Activated T-cell treated with anti-CD3 and anti-CD28 coated beads, Interleukin-2, amount 50 U/mL, for 1 hour (primary cell): ENCODE measurements at regions not wholly inside any gene's neighbourhood (a gene's known extent, or its start where the extent isn't known, plus 50 kb on each side); places are given as distances from the start of the nearest gene placed in this dataset.

ENCODE experiments used
- DNase-seq: peaks from one replicate; pipeline ENCODE4 v3.0.0-alpha.2; 2020

DNA sequence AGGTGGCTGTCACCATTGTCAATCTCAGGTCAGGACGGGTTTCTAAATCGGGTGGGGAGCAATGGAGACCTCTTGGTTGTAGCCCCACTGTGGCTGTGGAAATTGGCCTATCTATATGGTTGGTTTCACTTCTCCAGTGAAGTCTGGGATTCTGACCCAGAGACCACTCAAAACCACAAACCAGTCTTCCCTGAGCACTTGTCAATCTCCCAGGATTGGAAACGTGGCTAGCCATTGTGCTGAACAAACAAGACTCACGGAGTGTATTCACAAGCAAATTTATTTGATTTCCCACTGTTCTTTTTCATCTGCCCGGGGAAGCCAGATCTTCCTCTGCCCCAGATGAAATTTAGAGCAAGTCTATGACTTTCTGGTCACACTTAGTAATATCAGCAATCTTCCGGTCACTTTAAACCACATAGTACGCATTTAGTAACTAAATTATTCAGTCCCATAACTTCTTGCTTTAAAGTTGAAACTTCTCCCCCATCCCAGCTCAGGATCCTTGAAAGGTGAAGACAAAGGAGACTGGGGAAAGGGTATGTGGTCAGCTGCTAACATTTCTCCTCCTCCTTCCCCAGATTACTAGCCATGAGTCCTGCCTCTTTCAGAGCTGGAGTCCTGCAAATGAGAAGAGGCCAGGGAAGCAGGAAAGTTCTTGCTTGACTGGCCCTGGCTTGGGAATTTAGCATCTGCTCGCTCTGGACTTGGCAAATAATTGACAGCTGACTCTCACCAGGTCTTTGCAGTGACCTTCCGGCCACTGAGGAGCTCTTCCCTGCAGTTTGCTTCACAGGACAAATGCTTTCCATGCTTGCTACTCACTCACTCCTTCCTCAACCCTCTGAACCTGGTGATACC is 123.2 kb upstream of the MAX start:
- no peak for DNase-seq

DNA sequence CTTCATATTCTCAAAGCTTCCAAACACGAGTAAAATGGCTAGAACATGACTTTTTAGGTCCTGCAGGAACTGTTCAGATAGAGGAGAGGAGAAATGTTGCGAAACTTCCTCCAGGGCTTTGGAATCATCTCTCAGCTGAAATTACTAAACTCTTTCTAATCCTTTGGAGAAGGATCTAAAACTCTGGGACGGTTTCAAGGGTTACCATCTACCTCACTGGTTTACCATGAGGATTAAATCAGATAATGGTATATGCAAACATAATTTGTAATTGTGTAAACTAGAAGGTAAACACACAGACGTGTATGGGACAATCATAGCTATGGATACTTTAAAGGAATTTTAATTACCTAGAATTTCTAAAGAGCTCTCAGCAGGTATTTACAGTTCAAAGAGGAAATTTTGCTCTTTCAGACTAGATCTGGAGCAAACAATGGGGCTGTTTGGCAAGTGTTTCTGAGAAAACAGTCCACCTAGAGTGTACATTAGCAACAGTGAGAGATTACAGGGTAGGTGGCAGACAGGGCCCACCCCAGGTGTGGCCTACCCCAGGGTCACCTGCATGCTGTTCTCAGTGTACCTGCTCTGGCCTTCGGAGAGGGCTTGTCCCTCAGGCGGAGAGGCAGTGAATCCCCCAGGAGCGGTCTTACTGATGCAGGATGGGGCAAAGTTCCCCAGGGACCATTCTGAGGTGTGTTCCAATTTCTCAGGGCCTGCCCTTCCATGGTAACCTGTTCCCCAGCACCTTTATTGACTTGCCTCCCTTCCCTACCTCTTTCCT is 124.7 kb upstream of the MAX start:
- no peak for DNase-seq

DNA sequence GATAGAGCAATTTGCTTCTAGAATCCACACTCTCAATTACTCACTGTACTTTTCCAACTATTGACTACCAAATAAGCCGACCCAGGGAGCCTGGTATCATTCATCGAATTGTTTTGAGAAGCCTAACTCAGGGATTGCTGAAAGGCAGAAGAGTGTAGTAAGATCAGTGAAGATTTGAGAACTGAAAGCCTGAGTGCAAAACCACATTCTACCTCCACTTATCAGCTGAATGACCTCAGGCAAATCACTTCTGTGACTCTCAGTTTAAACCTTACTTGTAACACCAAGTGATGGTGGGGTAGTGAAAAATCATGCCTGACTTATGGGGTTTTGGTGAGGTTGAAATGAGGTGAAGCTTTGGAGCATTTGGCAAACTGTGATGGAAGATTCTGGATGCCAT is 126.1 kb upstream of the MAX start:
- no peak for DNase-seq

DNA sequence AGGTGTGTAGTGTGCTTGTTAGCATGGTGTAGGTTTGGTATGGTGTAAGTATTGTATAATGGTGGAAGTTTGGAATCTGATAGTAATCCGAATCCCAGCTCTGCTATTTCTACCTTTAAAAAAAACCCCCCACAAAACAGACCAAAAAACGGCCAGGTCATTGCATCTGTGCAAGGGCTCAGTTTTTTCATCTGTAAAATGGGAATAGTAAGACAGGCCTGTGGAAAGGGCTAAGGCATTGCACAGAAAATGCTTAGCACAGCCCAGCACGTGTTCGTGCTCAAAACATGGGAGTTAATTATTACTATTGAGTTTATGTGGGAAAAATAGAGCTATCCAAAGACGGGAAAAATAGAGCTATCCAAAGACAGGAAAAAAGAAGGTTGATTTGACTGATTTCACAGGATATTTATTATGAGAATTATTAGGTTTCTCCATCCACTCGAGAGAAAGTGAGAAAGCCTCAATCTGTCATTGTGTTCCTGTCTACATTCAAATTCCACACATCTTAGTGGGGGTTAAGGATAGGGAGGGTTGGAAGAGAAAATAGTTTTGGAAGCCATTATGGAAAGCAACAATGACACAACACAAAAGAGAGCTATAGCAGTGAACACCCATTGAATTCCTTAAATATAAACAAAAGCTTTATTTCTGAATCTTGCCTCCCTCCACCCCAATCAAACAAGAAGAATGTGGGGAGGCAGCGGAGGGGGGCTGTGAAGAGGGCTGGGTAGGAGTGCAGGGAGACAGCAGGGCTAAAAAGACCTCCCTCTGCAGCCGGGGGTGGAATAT is 126.8 kb upstream of the MAX start:
- DNase-seq = no peak

DNA sequence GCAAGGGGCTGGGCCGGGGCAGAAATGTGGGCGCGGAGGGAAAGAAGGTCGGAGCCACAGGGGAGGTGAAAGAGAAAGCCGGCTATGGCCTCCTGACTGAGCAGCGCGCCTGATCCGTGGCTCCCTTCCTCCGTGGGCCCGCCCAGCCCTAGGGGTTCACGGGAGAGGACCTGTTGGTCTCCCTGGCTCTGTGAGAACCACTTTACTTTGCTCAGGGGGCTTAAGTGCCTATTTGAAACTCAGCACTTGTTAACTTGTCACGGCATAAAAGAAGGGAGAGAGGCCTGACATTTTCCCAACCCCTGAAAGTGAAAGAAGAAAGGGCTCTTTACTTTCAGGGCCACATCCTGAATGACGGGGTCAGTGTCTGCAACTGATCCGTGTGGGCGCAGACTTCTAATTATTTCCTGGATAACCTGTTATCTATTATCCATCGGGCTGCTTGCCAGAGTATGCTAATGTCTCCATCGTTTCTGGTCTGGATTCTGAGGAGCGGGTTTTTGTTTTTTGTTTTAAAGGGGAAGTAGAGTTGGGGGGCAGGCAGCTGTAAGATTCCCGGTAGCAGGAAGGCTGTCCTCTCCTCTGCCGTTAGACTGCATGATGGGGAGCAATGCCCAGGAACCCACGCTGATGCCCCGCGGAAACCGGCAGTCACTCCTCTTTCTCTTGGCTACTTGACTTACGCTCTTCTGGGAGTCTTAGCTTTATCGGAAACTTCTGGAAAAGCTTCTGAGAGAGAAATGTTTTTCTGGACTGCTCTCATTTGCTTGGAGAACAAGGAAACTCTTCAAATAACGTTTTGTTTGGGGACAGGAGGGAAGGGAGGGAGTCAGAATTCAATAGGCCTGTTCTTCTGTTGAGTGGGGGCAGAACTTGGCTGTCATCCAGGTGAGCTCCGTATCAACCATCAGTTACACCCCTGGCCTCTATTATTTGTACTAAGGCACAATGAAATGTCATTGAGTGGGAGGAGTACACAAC is 127.7 kb upstream of the MAX start:
- peak; percentile 50 for DNase-seq

DNA sequence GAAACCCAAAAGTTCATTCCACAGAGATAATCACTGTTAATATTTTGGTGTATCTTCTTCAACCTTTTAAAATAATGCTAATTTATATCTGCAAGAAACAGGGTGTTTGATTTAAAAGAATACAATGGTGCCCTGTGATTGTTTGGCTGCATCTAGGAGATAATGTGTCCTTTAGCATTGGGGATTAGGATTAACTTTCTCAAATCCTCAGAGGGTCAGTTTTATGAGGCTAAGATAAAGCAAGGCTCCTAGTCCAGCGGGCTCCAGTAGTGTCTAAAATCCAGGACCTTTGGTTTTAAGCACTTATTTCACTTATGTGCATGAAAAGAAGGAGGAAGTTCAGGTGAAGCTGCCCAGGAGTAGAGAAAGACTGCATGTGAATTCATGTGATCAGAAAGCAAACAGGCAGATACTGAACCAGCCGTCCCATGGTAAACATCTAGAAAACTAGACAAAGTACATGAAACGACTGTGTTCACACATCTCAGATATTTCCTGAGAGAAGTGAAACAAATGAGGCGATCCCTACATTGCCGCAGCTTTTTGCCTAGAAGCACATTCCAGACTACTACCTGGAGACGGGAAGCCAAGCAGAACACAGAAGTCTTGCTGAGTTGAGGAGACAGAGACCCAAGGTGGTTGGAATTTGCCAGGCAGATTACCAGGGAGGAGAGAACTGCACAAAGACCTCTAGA is 129.1 kb upstream of the MAX start:
- no peak for DNase-seq

DNA sequence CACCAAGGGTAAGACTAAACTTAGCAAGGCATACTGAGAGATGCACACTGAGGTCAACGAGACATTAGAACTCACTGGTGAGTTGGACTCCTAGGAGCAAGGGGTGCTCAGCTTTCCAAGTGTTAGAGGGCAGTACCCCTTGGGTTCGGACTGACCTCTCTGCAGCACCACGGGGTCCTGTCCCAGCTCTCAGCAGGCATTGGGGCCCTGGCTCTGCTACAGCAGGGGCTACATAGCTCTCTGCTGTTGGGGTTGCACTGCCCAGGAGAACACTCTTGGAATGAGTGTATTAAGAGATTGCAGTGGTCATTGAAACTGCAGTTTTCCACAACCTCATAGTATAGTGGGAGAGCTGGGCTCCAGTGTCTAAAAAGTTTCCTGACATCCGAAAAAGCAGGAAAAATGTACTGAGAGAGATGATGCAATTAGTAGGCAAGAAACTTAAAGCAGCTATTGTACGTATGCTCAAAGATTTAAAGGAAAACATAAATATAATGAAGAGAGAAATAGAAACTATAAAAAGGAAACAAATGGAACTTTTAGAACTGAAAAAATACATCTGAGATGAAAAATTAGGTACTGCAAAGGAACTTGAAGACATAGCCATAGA is 132.5 kb upstream of the MAX start:
- DNase-seq = no peak

DNA sequence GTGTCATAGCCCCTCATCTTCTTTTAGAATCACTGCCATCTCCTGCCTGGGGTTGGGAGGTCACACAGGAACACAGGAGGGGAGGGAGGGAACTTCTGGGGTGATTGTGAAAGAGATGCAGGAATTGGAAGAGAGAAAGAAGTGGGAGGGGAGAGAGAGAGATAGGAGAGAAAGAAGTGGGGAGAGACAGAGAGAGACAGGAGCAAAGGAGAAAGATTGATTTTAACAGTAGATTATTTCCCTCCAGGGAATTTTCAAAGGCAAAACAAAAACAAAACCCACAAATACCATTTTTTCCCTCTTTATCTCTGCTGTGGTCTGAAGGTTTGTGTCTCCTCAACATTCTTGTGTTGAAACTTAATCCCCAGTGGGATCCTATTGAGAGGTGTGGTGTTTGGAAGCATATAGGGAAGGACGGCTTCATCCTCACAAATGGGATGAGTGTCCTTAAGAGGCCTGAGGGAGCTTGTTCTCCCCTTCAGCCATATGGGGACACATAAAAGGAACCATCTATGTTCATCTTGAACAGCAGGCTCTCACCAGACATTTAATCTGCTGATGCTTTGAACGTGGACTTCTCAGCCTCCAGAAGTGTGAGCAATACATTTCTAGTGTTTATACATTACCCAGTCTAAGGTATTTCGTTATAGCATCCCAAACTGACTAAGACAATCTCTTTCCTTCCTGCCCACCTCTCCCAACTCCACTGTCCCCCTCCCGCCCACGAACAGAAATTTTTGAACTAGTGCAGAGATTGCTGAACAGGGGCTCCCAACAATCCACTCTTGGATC is 134.9 kb upstream of the MAX start:
- no peak for DNase-seq

DNA sequence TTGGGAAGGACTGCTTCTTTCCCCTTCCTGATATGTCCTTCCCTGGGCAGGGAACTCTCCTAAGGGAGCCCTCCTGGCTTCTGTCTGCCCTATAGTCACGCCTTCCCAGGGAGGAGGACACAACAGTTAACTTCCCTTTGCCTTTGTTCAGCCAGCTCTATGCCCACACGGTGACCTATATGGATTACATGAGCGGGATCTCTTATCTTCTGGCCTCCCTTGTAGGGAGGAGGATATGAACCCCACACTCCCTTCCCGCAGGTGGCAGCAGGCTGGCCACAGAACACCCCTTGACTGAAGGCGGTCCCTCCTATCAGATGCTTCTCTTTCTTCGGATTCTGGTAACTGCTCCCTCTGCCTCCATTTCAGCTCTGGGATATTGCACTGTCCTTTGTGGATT is 135.6 kb upstream of the MAX start:
- no peak for DNase-seq

DNA sequence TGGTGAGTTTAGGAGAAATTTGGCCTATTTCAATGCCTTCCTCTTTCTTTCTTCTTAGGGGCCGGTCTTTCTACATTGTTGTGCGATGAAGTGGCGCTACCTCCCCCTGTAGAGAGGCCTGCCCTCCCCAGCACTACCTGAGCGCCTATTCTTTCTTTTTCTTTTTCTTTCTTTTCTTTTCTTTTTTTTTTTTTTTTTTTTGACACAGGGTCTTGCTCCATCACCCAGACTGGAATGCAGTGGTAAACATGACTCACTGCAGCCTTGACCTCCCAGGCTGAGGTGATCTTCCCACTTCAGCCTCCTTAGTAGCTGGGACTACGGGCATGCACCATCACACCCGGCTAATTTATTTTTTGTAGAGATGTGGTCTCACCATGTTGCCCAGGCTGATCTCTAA is 136.1 kb upstream of the MAX start:
- no peak for DNase-seq

DNA sequence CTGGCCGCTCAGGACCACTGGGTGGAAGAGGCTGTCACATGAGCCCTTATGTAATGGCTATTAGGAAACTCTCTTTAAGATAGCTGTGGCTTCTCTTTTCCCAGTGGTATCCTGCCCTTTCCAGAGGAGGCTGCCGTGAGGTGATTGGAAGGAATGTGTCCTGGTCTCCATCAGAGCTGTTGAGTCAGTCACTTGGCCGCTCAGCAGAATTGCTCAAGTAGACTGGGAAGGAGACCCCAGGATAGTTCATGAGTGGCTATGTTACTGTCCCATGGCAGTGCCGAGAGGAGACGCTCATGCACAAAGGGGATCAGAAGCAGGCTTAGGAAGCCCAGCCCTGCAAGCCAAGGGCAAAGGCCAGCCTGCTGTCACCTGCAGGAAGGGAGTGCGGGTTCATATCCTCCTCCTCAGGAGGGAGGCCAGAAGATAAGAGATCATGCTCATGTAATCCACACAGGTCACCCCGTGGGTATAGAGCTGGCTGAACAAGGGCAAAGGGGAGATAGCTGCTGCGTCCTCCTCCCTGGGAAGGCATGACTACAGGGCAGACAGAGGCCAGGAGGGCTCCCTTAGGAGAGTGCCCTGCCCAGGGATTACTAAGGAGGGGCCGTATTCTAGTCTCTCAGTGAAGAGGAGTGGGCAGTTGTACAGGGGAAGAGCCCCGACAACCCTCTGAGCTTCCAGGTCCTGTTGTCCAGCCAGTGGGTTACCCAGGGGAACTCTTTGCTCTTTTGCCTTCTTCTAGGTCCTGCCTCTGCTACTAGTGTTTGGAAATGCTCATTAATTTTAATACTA is 137.0 kb upstream of the MAX start:
- DNase-seq = no peak

DNA sequence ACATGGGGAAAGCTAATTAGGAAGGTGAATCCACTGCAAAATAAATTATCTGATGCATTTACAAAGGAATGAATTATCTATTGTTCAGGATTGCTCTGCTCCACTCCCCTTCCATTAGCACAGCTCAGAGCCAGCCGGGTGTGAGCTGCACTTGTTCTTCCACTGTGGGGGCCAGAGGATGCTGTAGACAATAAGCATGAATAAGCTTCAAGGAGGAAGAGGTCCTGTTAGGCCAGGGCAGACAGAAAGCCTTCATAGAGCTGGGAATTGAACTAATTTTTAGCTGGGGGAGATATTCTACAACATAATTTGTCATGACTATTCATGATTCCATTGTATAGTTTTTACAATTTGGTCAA is 137.6 kb upstream of the MAX start:
- no peak for DNase-seq

DNA sequence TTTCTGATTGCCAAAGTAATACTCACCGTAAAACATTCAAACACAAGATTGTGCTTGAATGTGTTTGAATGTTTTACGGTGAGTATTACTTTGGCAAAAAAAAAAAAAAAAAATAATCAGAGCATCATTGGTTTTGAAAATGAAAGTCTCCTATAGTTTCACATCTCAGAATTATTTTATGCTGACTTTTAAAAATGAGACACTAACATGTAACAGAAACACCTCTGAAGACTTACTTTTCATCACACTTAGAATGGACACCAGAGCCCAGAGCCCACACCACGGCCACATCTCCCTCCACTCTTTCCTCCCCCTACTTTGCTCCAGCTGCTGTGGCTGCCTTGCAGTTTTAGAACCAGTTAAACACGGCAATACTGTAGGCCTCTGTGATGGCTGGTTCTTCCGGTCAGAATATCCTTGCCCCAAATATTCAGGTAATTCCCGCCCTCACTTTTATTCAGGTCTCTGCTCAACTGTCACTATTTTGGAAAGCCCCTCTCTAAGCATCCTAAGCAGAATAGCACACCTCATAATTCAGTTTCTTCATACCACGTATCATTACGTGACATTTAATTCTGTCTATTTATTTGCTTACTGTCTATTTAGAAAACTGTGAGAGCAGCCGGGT is 138.9 kb upstream of the MAX start:
- DNase-seq = no peak

DNA sequence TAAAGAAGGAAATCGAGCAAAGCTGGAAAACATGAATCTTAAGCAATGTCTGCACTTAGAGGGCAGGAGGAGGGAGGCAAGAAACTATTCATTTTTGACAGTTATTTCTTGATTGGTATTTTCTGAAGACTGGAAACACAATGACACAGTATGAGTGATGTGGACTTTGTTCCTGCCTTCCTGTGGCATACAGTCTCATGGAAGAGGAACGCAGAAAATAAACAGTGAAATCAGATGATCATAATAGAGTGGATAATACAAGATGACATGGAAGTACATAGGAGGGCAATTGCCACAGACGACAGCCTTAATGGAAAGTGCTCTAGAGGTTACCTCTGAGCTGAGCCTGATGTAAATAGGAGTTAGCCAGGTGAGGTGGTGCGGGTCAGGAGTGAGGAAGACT is 140.4 kb upstream of the MAX start:
- no peak for DNase-seq

DNA sequence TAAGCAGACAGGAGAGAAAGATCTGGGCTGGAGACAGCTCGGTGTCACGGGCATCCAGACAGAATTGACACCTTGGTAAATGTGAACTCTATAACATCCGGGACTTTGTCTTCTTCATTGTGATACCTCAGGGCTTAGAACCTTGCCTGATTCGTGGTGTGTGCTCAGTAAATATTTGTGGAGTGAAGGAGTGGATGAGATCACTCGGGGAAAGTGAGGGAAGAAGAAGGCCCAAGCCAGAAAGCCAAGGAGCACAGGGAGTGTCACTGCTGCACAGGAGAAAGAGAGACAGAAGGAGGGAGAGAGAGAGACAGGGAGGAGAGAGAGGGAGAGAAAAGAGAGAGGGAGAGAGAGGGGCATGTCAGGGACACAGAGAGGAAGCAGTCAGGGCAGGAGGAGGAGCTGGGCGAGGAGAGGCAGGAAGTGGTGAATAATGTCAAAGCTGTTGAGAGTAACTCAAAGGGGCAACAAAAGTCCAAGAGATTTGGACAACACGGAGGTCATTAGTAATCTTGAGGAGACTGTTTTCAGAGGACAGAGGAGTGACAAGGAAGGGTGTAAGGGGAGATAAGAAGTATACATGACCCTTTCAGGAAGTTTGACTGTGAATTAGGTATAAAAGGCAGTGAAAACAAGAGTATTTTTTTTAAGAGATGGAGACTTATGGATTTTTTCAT is 141.6 kb upstream of the MAX start:
- no peak for DNase-seq

DNA sequence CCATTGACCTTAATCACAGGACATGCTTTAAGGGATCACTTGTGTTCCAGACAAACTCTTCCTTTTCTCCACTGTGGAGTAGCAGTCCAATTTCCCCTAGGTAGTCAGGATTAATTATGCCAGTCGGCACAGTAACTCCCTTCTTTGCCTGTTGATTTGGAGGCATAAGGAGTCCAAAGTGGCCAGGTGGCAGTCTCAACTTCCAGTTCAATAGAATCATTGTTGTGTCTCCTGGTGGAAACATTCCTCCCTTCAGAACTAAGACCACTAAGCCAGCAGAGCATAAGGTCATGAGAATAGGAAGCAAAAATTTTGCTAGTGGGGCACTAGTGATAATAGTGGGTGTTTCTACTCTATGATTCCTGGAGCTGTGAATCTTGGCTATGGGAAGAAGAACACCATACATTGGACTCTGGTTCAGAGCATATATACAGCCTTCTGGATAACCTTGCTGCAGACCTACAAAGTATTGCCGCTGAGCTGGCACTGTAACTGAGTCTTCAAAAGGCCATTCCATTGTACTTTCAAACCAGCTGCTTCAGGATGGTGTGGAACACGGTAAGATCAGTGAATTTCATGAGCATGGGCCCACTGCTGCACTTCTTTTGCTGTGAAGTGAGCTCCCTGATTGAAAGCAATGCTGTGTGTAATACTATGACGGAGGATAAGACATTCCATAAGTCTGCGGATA is 147.3 kb upstream of the MAX start:
- no peak for DNase-seq

DNA sequence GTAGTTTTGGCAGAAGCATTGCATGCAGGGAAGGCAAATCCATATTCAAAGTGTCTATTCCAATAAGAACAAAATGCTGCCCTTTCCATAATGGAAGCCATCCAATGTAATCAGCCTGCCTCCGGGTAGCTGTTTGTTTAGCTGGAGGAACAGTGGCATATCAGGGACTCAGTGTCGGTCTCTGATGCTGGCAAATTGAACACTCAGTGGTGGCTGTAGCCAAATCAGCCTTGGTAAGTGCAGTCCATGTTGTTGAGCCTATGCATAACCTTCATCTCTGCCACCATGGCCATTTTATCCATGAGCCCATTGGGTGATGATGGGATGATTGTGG is 147.8 kb upstream of the MAX start:
- DNase-seq = no peak

DNA sequence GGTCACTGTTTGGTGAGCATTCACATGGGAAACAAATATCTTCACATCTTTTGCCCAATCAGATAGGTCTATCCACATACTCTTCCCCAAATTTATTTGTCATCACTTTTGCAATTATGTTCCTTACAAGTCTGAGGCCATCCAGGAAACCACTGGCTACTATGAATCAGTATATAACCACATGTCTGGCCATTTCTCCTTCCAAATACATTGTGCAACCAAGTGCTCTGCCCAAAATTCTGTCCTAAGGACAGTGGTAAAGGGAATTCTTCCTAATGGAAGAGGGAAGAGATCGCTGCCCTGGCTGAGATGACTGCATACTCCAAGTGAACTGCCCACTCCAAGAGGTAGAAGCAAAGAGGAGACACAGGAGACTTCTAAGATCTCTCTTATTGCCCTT is 148.9 kb upstream of the MAX start:
- DNase-seq = no peak
